HEK293T (cell line): ENCODE measurements at regions not wholly inside any gene's neighbourhood (a gene's known extent, or its start where the extent isn't known, plus 50 kb on each side); places are given as distances from the start of the nearest gene placed in this dataset.

Source experiments
- CTCF ChIA-PET: fragments of 350-600 bp; formaldehyde crosslinking; extraction: SDS; loops from one replicate; lab custom pipeline; 2021; ENCODE audit warnings: antibody characterized with exemption, inconsistent platforms; lab: Yijun Ruan, JAX
- POLR2A ChIA-PET: fragments of 350-600 bp; formaldehyde crosslinking; extraction: SDS; loops from one replicate; lab custom pipeline; 2020; ENCODE audit warnings: antibody characterized with exemption, inconsistent platforms; lab: Yijun Ruan, JAX
- DNase-seq: peaks from one replicate; pipeline ENCODE4 v3.0.0; 2012; ENCODE audit warnings: mixed read lengths; ENCODE audit errors: extremely low spot score
- ARNT ChIP-seq: fragments of 450-650 bp; IDR thresholded peaks from 2 replicates; pipeline ENCODE4 v1.6.1; 2017; ENCODE audit warnings: mild to moderate bottlenecking
- BHLHE40 ChIP-seq: fragments of 450-650 bp; IDR thresholded peaks from 2 replicates; pipeline ENCODE4 v1.6.1; 2016; ENCODE audit warnings: mild to moderate bottlenecking, moderate library complexity, borderline replicate concordance
- CTBP1 ChIP-seq: fragments of 450-650 bp; IDR thresholded peaks from 2 replicates; pipeline ENCODE4 v1.6.1; 2016; ENCODE audit warnings: borderline replicate concordance
- ELF4 ChIP-seq: fragments of 450-650 bp; IDR thresholded peaks from 2 replicates; pipeline ENCODE4 v1.6.1; 2017; ENCODE audit warnings: antibody characterized with exemption
- FOXA1 ChIP-seq: fragments of 450-650 bp; IDR thresholded peaks from 2 replicates; pipeline ENCODE4 v1.6.1; 2016; ENCODE audit warnings: mild to moderate bottlenecking
- FOXK2 ChIP-seq: fragments of 450-650 bp; IDR thresholded peaks from 2 replicates; pipeline ENCODE4 v1.6.1; 2016; ENCODE audit warnings: mild to moderate bottlenecking
- FOXM1 ChIP-seq: fragments of 450-650 bp; IDR thresholded peaks from 2 replicates; pipeline ENCODE4 v1.6.1; 2017; ENCODE audit warnings: mild to moderate bottlenecking, borderline replicate concordance
- HDGF ChIP-seq: fragments of 450-650 bp; IDR thresholded peaks from 2 replicates; pipeline ENCODE4 v1.6.1; 2017; ENCODE audit warnings: antibody characterized with exemption, borderline replicate concordance
- L3MBTL2 ChIP-seq: fragments of 450-650 bp; conservative IDR thresholded peaks from 2 replicates; pipeline ENCODE4 v1.6.1; 2016; ENCODE audit warnings: mild to moderate bottlenecking
- LEF1 ChIP-seq: fragments of 450-650 bp; IDR thresholded peaks from 2 replicates; pipeline ENCODE4 v1.6.1; 2017; ENCODE audit warnings: mild to moderate bottlenecking, borderline replicate concordance
- NFRKB ChIP-seq: fragments of 450-650 bp; IDR thresholded peaks from 2 replicates; pipeline ENCODE4 v1.6.1; 2016; ENCODE audit warnings: mild to moderate bottlenecking, moderate library complexity
- PKNOX1 ChIP-seq: fragments of 450-650 bp; IDR thresholded peaks from 2 replicates; pipeline ENCODE4 v1.6.1; 2016
- SP1 ChIP-seq: fragments of 450-650 bp; IDR thresholded peaks from 2 replicates; pipeline ENCODE4 v1.6.1; 2017
- SUZ12 ChIP-seq: fragments of 450-650 bp; IDR thresholded peaks from 2 replicates; pipeline ENCODE4 v1.6.1; 2016; ENCODE audit warnings: mild to moderate bottlenecking
- TARDBP ChIP-seq: fragments of 450-650 bp; IDR thresholded peaks from 2 replicates; pipeline ENCODE4 v1.6.1; 2016
- ZNF384 ChIP-seq: fragments of 450-650 bp; IDR thresholded peaks from 2 replicates; pipeline ENCODE4 v1.6.1; 2016

GRCh38 chr13:105338006-105338405 lies 1197.5 kb downstream of the EFNB2 start:
- ChIA-PET POLR2A (no interaction called here), CTCF (no interaction called here)
- no peak for TF ChIP-seq PKNOX1
- TF ChIP-seq BHLHE40 = no peak
- no peak for TF ChIP-seq HDGF
- no peak for TF ChIP-seq FOXA1
- TF ChIP-seq NFRKB = no peak
- DNase-seq = no peak

GRCh38 chr13:105336706-105337576 lies 1198.5 kb downstream of the EFNB2 start:
- ChIA-PET POLR2A (no interaction called here), CTCF (no interaction called here)
- no peak for TF ChIP-seq LEF1
- no peak for TF ChIP-seq BHLHE40
- no peak for TF ChIP-seq ARNT
- TF ChIP-seq PKNOX1 = no peak
- no peak for TF ChIP-seq NFRKB
- no peak for TF ChIP-seq TARDBP
- no peak for TF ChIP-seq SUZ12
- TF ChIP-seq L3MBTL2 = no peak
- TF ChIP-seq ZNF384 = no peak
- TF ChIP-seq FOXK2 = no peak
- no peak for TF ChIP-seq FOXA1
- no peak for TF ChIP-seq HDGF
- TF ChIP-seq SP1 = no peak
- TF ChIP-seq FOXM1 = no peak
- TF ChIP-seq ELF4 = no peak
- TF ChIP-seq CTBP1 = no peak
- no peak for DNase-seq

GRCh38 chr13:105334211-105334610 lies 1201.3 kb downstream of the EFNB2 start:
- TF ChIP-seq ARNT = no peak
- no peak for TF ChIP-seq PKNOX1
- TF ChIP-seq ZNF384 = no peak
- TF ChIP-seq L3MBTL2 = no peak
- TF ChIP-seq FOXK2 = no peak
- no peak for TF ChIP-seq ELF4
- no peak for TF ChIP-seq HDGF
- no peak for TF ChIP-seq BHLHE40
- ChIA-PET CTCF (no interaction called here), POLR2A (no interaction called here)
- no peak for DNase-seq

GRCh38 chr13:105333416-105333815 lies 1202.0 kb downstream of the EFNB2 start:
- no peak for DNase-seq
- ChIA-PET POLR2A (no interaction called here), CTCF (no interaction called here)

GRCh38 chr13:105329359-105329758 lies 1206.1 kb downstream of the EFNB2 start:
- POLR2A ChIA-PET = no interaction called here
- CTCF ChIA-PET = no interaction called here
- no peak for TF ChIP-seq FOXM1
- no peak for TF ChIP-seq PKNOX1
- TF ChIP-seq ELF4 = no peak
- TF ChIP-seq L3MBTL2 = no peak
- TF ChIP-seq SP1 = no peak
- no peak for TF ChIP-seq HDGF
- no peak for TF ChIP-seq ZNF384
- no peak for TF ChIP-seq TARDBP
- no peak for TF ChIP-seq FOXK2
- TF ChIP-seq SUZ12 = no peak
- DNase-seq = no peak

More at GRCh38 chr13:105333416-105333815, 1202.0 kb downstream of the EFNB2 start:
- TF ChIP-seq LEF1 = no peak

- DNase-seq = no peak
- ChIA-PET CTCF (no interaction called here), POLR2A (no interaction called here)
- TF ChIP-seq HDGF (no peak), ELF4 (no peak), ARNT (no peak), SP1 (no peak), BHLHE40 (no peak), LEF1 (no peak), TARDBP (no peak), ZNF384 (no peak), FOXA1 (no peak), FOXK2 (no peak), NFRKB (no peak), PKNOX1 (no peak), L3MBTL2 (no peak), SUZ12 (no peak)
These were observed 1207.2 kb downstream of the EFNB2 start for GRCh38 chr13:105328212-105328611.
